ENCODE measurements at regions not wholly inside any gene's neighbourhood (a gene's known extent, or its start where the extent isn't known, plus 50 kb on each side); places are given as distances from the start of the nearest gene placed in this dataset.
"Not testable (repeated sequence)": the region's sequence is repeated elsewhere in the genome, so short reads cannot be mapped to it uniquely, and the experiment has no call there.

DNA sequence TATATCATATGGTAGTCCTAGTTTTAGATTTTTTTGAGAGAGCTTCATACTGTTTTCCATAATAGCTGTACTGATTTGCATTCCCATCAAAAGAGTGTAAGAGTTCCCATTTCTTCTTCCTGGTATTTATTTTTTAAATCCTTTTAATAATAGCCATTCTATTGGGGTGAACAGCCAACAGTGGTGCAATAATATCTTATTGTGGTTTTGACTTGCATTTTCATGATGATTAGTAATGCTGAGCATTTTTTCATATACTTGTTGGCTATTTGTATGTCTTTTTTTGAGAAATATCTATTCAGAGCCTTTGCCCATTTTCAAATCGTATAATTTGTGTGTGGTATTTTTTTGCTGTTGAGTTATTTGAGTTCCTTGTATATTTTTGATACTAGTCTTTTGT is 167.4 kb downstream of the FZD1 start:
- no peaks in the 10 kb centered on the region for H3K36me3 ChIP-seq
- intact Hi-C loops (cut with DNase I; ENCODE audit: low total_unique reads): no loop called here

DNA sequence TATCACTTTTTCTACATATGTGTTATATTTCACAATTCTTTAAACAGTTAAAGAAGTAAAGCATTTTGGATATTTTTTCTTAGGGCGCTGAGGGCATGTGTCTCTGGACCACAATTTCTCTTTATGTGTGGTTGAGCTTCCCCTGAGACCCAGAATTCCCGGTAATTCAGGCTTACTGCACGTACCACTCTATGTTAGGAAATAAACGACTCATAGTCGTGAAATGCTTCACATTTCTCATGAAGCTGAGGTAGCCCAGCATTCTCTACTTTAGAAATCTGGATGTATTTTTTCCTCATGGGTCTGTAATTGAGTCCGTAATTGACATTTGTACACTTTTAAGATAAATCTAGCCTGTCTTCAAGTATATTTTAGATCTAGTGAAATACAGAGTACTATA is 170.6 kb downstream of the FZD1 start:
- no peaks in the 10 kb centered on the region for H3K36me3 ChIP-seq
- H3K27ac ChIP-seq: no peak overlapping the region
- H3K27me3 ChIP-seq: no peaks in the 10 kb centered on the region
- DNase-seq (ENCODE audit: low spot score in 2 of 2): no peak
- H3K4me3 ChIP-seq: no peak overlapping the region
- intact Hi-C loops (cut with DNase I; ENCODE audit: low total_unique reads): no loop called here
- H3K9me3 ChIP-seq: no peaks in the 10 kb centered on the region
- TF ChIP-seq POLR2A (IDR thresholded peaks at IDR 0.05) (no peak), POLR2AphosphoS5 (IDR thresholded peaks at IDR 0.05) (no peak)
- H3K4me1 ChIP-seq: no peaks in the 10 kb centered on the region

More for the DNA sequence above, 167.4 kb downstream of the FZD1 start:
- Histone ChIP-seq H3K9me3 (no peaks in the 10 kb centered on the region), H3K27me3 (no peaks in the 10 kb centered on the region), H3K4me3 (no peak overlapping the region), H3K4me1 (no peaks in the 10 kb centered on the region), H3K27ac (no peak overlapping the region)
- DNase-seq (ENCODE audit: low spot score in 2 of 2): no peak
- TF ChIP-seq, protein P1, sequence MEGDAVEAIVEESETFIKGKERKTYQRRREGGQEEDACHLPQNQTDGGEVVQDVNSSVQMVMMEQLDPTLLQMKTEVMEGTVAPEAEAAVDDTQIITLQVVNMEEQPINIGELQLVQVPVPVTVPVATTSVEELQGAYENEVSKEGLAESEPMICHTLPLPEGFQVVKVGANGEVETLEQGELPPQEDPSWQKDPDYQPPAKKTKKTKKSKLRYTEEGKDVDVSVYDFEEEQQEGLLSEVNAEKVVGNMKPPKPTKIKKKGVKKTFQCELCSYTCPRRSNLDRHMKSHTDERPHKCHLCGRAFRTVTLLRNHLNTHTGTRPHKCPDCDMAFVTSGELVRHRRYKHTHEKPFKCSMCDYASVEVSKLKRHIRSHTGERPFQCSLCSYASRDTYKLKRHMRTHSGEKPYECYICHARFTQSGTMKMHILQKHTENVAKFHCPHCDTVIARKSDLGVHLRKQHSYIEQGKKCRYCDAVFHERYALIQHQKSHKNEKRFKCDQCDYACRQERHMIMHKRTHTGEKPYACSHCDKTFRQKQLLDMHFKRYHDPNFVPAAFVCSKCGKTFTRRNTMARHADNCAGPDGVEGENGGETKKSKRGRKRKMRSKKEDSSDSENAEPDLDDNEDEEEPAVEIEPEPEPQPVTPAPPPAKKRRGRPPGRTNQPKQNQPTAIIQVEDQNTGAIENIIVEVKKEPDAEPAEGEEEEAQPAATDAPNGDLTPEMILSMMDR (IDR thresholded peaks at IDR 0.05): no peak
- TF ChIP-seq POLR2AphosphoS5 (IDR thresholded peaks at IDR 0.05) (no peak), POLR2A (IDR thresholded peaks at IDR 0.05) (no peak)

DNA sequence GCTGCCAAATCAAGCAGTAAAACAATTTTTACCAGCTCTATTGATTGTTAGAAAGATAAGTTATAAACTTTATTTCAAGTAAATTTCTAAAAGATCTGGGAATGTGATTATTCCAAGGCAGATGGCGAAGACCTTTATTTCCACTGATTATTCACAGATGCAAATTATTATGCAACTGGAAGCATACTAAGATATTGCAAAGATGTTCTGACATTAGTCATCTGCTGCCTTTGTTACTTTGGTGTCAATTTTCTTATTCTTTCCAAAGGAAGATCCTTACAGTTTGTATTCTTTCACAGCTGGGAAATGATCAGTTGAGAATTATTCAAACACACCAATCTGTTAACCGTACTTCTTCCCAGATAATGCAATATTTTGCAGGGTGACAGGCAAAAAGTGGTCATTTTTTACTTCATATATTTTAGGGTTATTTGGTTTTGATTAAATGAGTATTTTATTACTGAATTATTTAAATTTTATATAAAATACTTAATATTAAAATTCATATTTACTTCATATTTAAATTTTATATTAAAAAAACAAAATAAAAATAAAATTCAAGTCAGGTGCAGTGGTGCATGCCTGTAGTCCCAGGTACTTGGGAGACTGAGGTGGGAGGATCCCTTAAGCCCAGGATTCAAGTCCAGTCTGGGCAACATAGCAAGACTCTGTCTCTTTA is 171.3 kb downstream of the FZD1 start:
- Histone ChIP-seq H3K9me3 (peaks cover 0 to 5% of the 10 kb centered on the region in 2 donors), H3K27ac (no peak overlapping the region), H3K4me1 (no peaks in the 10 kb centered on the region), H3K27me3 (no peaks in the 10 kb centered on the region), H3K36me3 (no peaks in the 10 kb centered on the region), H3K4me3 (no peak overlapping the region)
- intact Hi-C loops (cut with DNase I; ENCODE audit: low total_unique reads): no loop called here
- TF ChIP-seq POLR2AphosphoS5 (IDR thresholded peaks at IDR 0.05) (no peak), POLR2A (IDR thresholded peaks at IDR 0.05) (no peak)
- TF ChIP-seq, protein P1 (IDR thresholded peaks at IDR 0.05): no peak
- no peak for DNase-seq (ENCODE audit: low spot score in 2 of 2)

DNA sequence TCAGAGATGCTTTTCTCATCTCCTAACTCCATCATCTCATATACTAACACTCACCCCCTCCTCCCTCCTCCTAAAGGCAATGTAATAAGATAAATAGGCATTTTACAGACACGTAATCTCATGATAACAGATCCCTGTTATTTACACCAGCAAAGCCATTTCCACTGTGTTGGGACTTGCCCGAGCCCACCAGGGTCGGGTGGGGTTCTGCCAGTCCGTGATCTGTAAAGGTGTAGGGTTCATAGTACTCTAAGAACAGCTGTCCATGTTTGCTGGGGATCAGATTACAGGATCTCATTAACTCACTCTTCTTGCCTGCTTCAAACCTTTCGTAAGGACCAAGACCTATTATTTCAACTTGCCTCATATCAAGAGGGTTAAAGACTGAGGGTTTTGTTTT is 172.4 kb downstream of the FZD1 start:
- Histone ChIP-seq H3K4me3 (no peak overlapping the region), H3K27ac (no peak overlapping the region), H3K27me3 (no peaks in the 10 kb centered on the region), H3K4me1 (no peaks in the 10 kb centered on the region), H3K36me3 (no peaks in the 10 kb centered on the region), H3K9me3 (peaks cover 0 to 12% of the 10 kb centered on the region in 2 donors)
- DNase-seq (ENCODE audit: low spot score in 2 of 2): no peak
- TF ChIP-seq, protein P1 (IDR thresholded peaks at IDR 0.05): no peak
- TF ChIP-seq POLR2A (IDR thresholded peaks at IDR 0.05) (no peak), POLR2AphosphoS5 (IDR thresholded peaks at IDR 0.05) (no peak)
- intact Hi-C loops (cut with DNase I; ENCODE audit: low total_unique reads): no loop called here

DNA sequence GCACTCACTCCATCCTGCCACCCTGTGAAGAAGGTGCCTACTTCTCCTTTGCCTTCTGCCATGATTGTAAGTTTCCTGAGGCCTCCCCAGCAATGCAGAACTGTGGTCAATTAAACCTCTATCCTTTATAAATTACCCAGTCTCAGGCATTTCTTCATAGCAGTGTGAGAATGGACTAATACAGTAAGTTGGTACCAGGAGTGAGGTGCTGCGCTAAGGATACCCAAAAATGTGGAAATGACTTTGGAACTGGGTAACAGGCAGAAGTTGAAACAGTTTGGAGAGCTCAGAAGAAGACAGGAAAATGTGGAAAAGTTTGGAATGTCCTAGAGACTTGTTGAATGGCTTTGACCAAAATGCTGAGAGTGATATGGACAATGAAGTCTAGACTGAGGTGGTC is 176.0 kb downstream of the FZD1 start:
- intact Hi-C loops (cut with DNase I; ENCODE audit: low total_unique reads): not testable (repeated sequence)

DNA sequence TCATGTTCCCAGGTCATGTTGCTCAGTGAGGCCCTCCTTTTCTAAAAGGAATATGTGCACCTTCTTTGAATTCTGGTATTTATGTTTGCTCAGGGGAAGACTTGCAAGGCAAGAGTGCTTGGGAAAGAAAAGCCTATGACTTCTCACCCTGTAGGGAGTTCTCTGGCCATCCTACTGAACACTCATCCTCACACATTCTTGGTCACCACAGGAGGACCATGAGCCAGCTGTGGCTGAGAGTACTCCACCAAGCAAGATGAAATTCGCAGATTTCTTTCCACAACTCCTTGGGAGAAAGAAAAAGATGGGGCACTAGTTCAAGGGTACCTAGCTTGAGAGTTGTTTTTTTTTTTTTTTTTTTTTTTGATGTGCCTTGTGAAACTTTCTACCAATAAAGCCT is 179.6 kb downstream of the FZD1 start:
- H3K4me1 ChIP-seq: no peaks in the 10 kb centered on the region
- no peaks in the 10 kb centered on the region for H3K27me3 ChIP-seq
- no peak overlapping the region for H3K27ac ChIP-seq
- DNase-seq (ENCODE audit: low spot score in 2 of 2): no peak
- TF ChIP-seq POLR2A (IDR thresholded peaks at IDR 0.05) (no peak), POLR2AphosphoS5 (IDR thresholded peaks at IDR 0.05) (no peak)
- TF ChIP-seq, protein P1 (IDR thresholded peaks at IDR 0.05): no peak
- peaks cover 10 to 26% of the 10 kb centered on the region in 2 donors for H3K9me3 ChIP-seq
- intact Hi-C loops (cut with DNase I; ENCODE audit: low total_unique reads): no loop called here
- no peak overlapping the region for H3K4me3 ChIP-seq
- H3K36me3 ChIP-seq: no peaks in the 10 kb centered on the region

More for the DNA sequence above, 176.0 kb downstream of the FZD1 start:
- not testable (repeated sequence) for H3K4me3 ChIP-seq; H3K27ac ChIP-seq; H3K27me3 ChIP-seq; H3K36me3 ChIP-seq; DNase-seq (ENCODE audit: low spot score in 2 of 2); H3K4me1 ChIP-seq
- H3K9me3 ChIP-seq: peaks cover 0 to 12% of the 10 kb centered on the region in 2 donors
